ENCODE measurements at regions not wholly inside any gene's neighbourhood (a gene's known extent, or its start where the extent isn't known, plus 50 kb on each side); places are given as distances from the start of the nearest gene placed in this dataset.

GRCh38 chr4:170243662-170244288 is 154.0 kb upstream of the AADAT start:
- DNase-seq (ENCODE audit: low read depth, low spot score) (no peak), FAIRE-seq (no peak)
- H3K79me2 ChIP-seq (ENCODE audit: control insufficient read depth, insufficient read depth, low read length), result no peaks in the 10 kb centered on the region
- dilution Hi-C loops (cut with MboI; ENCODE audit: extremely low pct_ligation_motif_present, low sequenced_read_pairs), result no loop called here
- H3K36me3 ChIP-seq (ENCODE audit: control insufficient read depth in 2 of 2, extremely low read depth in 1 of 2, insufficient read depth in 2 of 2, low read length in 2 of 2), result no peaks in the 10 kb centered on the region
- H2AFZ ChIP-seq (ENCODE audit: low read depth, low read length), result no peak overlapping the region
- H3K27ac ChIP-seq (ENCODE audit: insufficient read depth, low read depth, low read length), result no peak overlapping the region
- H3K27me3 ChIP-seq (ENCODE audit: control insufficient read depth in 2 of 2, insufficient read depth in 2 of 2, low read length in 2 of 2), result no peaks in the 10 kb centered on the region
- BruUV-seq (replicated peaks), result no TSS peak
- H3K4me3 ChIP-seq (replicated peaks in 1 of 3; ENCODE audit: insufficient read depth in 1 of 3, low read depth in 1 of 3, low read length in 3 of 3), result no peak overlapping the region
- POLR2A ChIA-PET, result no interaction called here
- H3K9me1 ChIP-seq (replicated peaks; ENCODE audit: control insufficient read depth, extremely low read depth, insufficient read depth, low read length), result no peaks in the 10 kb centered on the region
- no peaks in the 10 kb centered on the region for H4K20me1 ChIP-seq (replicated peaks; ENCODE audit: control insufficient read depth, extremely low read depth, insufficient read depth, low read length)
- TF ChIP-seq FOS (IDR thresholded peaks at IDR 0.05; ENCODE audit: borderline replicate concordance, insufficient read depth, low read length) (no peak), EZH2 (IDR thresholded peaks at IDR 0.05; ENCODE audit: borderline replicate concordance, low read depth, low read length, severe bottlenecking) (no peak), MYC (IDR thresholded peaks at IDR 0.05; ENCODE audit: low read depth, low read length) (no peak), GATA2 (IDR thresholded peaks at IDR 0.05; ENCODE audit: insufficient read depth, insufficient read length, low read depth, low read length) (no peak), JUN (IDR thresholded peaks at IDR 0.05; ENCODE audit: borderline replicate concordance, insufficient read depth, insufficient read length, low read depth) (no peak), POLR2A (IDR thresholded peaks at IDR 0.05; ENCODE audit: low read depth, low read length) (no peak), POLR2AphosphoS5 (IDR thresholded peaks at IDR 0.05; ENCODE audit: insufficient read depth, low read depth, low read length) (no peak)
- TF ChIP-seq, protein P1, sequence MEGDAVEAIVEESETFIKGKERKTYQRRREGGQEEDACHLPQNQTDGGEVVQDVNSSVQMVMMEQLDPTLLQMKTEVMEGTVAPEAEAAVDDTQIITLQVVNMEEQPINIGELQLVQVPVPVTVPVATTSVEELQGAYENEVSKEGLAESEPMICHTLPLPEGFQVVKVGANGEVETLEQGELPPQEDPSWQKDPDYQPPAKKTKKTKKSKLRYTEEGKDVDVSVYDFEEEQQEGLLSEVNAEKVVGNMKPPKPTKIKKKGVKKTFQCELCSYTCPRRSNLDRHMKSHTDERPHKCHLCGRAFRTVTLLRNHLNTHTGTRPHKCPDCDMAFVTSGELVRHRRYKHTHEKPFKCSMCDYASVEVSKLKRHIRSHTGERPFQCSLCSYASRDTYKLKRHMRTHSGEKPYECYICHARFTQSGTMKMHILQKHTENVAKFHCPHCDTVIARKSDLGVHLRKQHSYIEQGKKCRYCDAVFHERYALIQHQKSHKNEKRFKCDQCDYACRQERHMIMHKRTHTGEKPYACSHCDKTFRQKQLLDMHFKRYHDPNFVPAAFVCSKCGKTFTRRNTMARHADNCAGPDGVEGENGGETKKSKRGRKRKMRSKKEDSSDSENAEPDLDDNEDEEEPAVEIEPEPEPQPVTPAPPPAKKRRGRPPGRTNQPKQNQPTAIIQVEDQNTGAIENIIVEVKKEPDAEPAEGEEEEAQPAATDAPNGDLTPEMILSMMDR (IDR thresholded peaks at IDR 0.05; ENCODE audit: extremely low read depth in 1 of 2, insufficient read depth in 1 of 2, low read depth in 1 of 2, low read length in 2 of 2), result no peak
- TF ChIP-seq, protein P2, sequence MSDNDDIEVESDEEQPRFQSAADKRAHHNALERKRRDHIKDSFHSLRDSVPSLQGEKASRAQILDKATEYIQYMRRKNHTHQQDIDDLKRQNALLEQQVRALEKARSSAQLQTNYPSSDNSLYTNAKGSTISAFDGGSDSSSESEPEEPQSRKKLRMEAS (IDR thresholded peaks at IDR 0.05; ENCODE audit: insufficient read depth, insufficient read length), result no peak
- CTCF ChIA-PET, result no interaction called here
- H3K9ac ChIP-seq (replicated peaks; ENCODE audit: extremely low read depth, insufficient read depth, low read length), result no peak overlapping the region
- intact Hi-C loops (cut with micrococcal nuclease), result no loop called here
- peaks cover 2% of the 10 kb centered on the region for H3K9me3 ChIP-seq (replicated peaks; ENCODE audit: control insufficient read depth, insufficient read depth, low read length)
- H3K4me1 ChIP-seq (ENCODE audit: control insufficient read depth, extremely low read depth, insufficient read depth, low read length), result no peaks in the 10 kb centered on the region
- H3K4me2 ChIP-seq (ENCODE audit: insufficient read depth, low read length), result no peak overlapping the region
